ENCODE measurements at regions not wholly inside any gene's neighbourhood (a gene's known extent, or its start where the extent isn't known, plus 50 kb on each side); places are given as distances from the start of the nearest gene placed in this dataset.

GRCh38 chr5:4941161-4941560 is 199.0 kb upstream of the ADAMTS16 start:
- Histone ChIP-seq H3K9ac (ENCODE audit: low read length in 3 of 3) (no peak overlapping the region), H3K9me3 (ENCODE audit: control insufficient read depth in 2 of 3, insufficient read depth in 1 of 3, low read length in 3 of 3) (no peaks in the 10 kb centered on the region), H3K27me3 (ENCODE audit: control insufficient read depth, insufficient read depth, low read length) (no peaks in the 10 kb centered on the region), H3K36me3 (ENCODE audit: control insufficient read depth in 2 of 3, insufficient read depth in 3 of 3, low read length in 3 of 3) (no peaks in the 10 kb centered on the region), H3K27ac (ENCODE audit: low read depth in 2 of 2, low read length in 2 of 2) (no peak overlapping the region), H3K4me1 (ENCODE audit: control insufficient read depth in 2 of 3, insufficient read depth in 2 of 3, low read depth in 1 of 3, low read length in 3 of 3) (no peaks in the 10 kb centered on the region), H3K4me3 (ENCODE audit: low read length in 3 of 3) (no peak overlapping the region)
- FAIRE-seq (no peak), DNase-seq (no peak)
- intact Hi-C loops (cut with DNase I), result no loop called here
- no peak for TF ChIP-seq CTCF (IDR thresholded peaks at IDR 0.05; ENCODE audit: borderline replicate concordance, extremely low read depth, insufficient read depth)

GRCh38 chr5:4941957-4942830 is 197.9 kb upstream of the ADAMTS16 start:
- no peaks in the 10 kb centered on the region for H3K9me3 ChIP-seq (ENCODE audit: control insufficient read depth in 2 of 3, insufficient read depth in 1 of 3, low read length in 3 of 3)
- H3K4me1 ChIP-seq (ENCODE audit: control insufficient read depth in 2 of 3, insufficient read depth in 2 of 3, low read depth in 1 of 3, low read length in 3 of 3), result no peaks in the 10 kb centered on the region
- FAIRE-seq, result no peak
- TF ChIP-seq CTCF (IDR thresholded peaks at IDR 0.05; ENCODE audit: borderline replicate concordance, extremely low read depth, insufficient read depth), result peak; percentile 68
- no peak overlapping the region for H3K9ac ChIP-seq (ENCODE audit: low read length in 3 of 3)
- peak overlapping the region in 1 of 3 donors; percentile 8 for H3K4me3 ChIP-seq (ENCODE audit: low read length in 3 of 3)
- DNase-seq, result peak in 4 of 5 donors; percentile 8 to 56 (median 18)
- intact Hi-C loops (cut with DNase I), result no loop called here
- no peaks in the 10 kb centered on the region for H3K36me3 ChIP-seq (ENCODE audit: control insufficient read depth in 2 of 3, insufficient read depth in 3 of 3, low read length in 3 of 3)
- H3K27ac ChIP-seq (ENCODE audit: low read depth in 2 of 2, low read length in 2 of 2), result no peak overlapping the region
- no peaks in the 10 kb centered on the region for H3K27me3 ChIP-seq (ENCODE audit: control insufficient read depth, insufficient read depth, low read length)

GRCh38 chr5:4942831-4943178 is 197.3 kb upstream of the ADAMTS16 start:
- no peaks in the 10 kb centered on the region for H3K36me3 ChIP-seq (ENCODE audit: control insufficient read depth in 2 of 3, insufficient read depth in 3 of 3, low read length in 3 of 3)
- H3K27me3 ChIP-seq (ENCODE audit: control insufficient read depth, insufficient read depth, low read length), result no peaks in the 10 kb centered on the region
- H3K4me1 ChIP-seq (ENCODE audit: control insufficient read depth in 2 of 3, insufficient read depth in 2 of 3, low read depth in 1 of 3, low read length in 3 of 3), result no peaks in the 10 kb centered on the region
- DNase-seq, result no peak
- H3K4me3 ChIP-seq (ENCODE audit: low read length in 3 of 3), result no peak overlapping the region
- no peak for TF ChIP-seq CTCF (IDR thresholded peaks at IDR 0.05; ENCODE audit: borderline replicate concordance, extremely low read depth, insufficient read depth)
- no peak overlapping the region for H3K27ac ChIP-seq (ENCODE audit: low read depth in 2 of 2, low read length in 2 of 2)
- no peak overlapping the region for H3K9ac ChIP-seq (ENCODE audit: low read length in 3 of 3)
- no peak for FAIRE-seq
- no peaks in the 10 kb centered on the region for H3K9me3 ChIP-seq (ENCODE audit: control insufficient read depth in 2 of 3, insufficient read depth in 1 of 3, low read length in 3 of 3)
- intact Hi-C loops (cut with DNase I), result no loop called here

Measured in kidney (tissue), 13 donors.